ENCODE measurements at regions not wholly inside any gene's neighbourhood (a gene's known extent, or its start where the extent isn't known, plus 50 kb on each side); places are given as distances from the start of the nearest gene placed in this dataset.
"Not testable (repeated sequence)": the region's sequence is repeated elsewhere in the genome, so short reads cannot be mapped to it uniquely, and the experiment has no call there.

DNA sequence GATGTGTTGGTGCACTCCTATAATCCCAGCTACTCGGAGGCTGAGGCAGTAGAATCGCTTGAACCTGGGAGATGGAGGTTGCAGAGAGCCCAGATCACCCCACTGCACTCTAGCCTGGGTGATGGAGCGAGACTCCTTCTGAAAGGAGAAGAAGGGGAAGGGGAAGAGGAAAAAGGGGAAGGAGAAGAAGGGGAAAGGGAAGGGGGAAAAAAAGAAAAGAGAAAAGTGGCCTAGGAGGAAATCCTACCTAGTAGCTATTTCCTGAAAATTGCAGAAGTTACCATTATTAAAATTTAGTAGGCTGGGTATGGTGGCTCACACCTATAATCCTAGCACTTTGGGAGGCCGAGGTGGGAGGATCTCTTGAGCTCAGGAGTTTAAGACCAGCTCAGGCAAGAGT, 67.4 kb downstream of the ARRDC3 start:
- no peak overlapping the region for H3K4me3 ChIP-seq (ENCODE audit: low read length)
- no peak for DNase-seq (ENCODE audit: low read depth)
- TF ChIP-seq, protein P1, sequence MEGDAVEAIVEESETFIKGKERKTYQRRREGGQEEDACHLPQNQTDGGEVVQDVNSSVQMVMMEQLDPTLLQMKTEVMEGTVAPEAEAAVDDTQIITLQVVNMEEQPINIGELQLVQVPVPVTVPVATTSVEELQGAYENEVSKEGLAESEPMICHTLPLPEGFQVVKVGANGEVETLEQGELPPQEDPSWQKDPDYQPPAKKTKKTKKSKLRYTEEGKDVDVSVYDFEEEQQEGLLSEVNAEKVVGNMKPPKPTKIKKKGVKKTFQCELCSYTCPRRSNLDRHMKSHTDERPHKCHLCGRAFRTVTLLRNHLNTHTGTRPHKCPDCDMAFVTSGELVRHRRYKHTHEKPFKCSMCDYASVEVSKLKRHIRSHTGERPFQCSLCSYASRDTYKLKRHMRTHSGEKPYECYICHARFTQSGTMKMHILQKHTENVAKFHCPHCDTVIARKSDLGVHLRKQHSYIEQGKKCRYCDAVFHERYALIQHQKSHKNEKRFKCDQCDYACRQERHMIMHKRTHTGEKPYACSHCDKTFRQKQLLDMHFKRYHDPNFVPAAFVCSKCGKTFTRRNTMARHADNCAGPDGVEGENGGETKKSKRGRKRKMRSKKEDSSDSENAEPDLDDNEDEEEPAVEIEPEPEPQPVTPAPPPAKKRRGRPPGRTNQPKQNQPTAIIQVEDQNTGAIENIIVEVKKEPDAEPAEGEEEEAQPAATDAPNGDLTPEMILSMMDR (IDR thresholded peaks at IDR 0.05; ENCODE audit: insufficient read depth, low read depth, low read length, missing control alignments), result no peak

DNA sequence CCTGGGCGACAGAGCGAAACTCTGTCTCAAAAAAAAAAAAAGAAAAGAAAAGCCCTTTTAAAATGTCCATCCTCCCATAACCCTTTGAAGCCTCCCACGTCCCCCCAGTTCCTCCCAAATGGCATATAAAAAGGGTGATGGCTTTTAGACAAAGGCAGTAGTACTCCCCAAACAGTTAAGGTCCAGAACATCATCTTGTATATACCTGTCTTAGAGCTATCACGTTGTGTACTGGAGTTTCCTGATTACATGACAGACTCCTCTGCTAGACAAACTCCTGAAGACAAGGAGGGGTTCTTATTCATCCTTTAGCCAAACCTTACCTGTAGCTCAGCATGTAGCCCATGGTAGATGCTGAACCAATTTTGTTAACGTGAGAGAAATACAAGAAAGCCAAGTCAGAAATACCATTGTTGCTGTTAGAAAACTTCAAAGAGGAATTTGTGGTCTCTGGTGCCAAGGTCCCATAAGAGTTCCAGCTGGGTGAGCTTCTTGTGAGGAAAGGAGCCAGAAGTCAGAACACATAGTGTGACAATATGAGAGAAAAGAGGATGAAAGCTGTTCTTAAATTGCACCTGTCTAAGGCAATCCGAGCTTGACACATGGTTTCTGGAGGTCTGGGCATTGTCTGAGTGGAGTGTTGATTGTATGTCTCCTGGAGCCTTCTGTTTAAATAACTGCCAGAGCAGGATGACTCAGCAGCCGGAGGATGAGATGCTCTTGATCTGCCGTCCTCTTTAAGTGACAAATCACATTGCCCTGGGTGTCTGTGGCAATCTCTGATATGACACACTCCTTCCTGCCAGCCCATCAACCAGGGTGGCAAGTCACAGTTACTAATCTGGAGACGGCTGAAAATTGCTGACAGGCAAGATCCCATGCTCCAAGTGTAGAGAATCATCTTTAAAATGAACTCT, 69.1 kb downstream of the ARRDC3 start:
- peak; percentile 96 for DNase-seq (ENCODE audit: low read depth)
- no peak overlapping the region for H3K4me3 ChIP-seq (ENCODE audit: low read length)

DNA sequence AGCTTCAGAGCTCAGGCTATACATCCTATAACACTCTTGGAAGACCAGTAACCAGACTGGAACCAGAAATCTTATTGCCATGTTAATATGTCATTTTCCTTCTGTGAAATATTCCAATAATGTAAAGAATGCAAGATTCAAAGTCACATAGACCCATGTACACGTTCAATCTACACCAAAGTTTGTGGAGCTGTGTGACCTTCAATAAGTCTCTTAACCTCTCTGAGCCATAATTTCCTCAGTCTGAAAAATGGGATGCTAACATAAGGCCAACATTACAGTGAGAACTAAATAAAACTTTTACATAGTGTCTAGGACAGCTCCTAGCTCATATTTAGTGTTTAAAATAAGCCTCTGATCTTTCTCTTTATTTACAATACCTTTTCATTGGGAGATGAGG, 70.4 kb downstream of the ARRDC3 start:
- TF ChIP-seq, protein P1 (IDR thresholded peaks at IDR 0.05; ENCODE audit: insufficient read depth, low read depth, low read length, missing control alignments), result no peak
- H3K4me3 ChIP-seq (ENCODE audit: low read length), result no peak overlapping the region
- DNase-seq (ENCODE audit: low read depth), result no peak

More for the DNA sequence above, 69.1 kb downstream of the ARRDC3 start:
- TF ChIP-seq, protein P1 (IDR thresholded peaks at IDR 0.05; ENCODE audit: insufficient read depth, low read depth, low read length, missing control alignments), result no peak

DNA sequence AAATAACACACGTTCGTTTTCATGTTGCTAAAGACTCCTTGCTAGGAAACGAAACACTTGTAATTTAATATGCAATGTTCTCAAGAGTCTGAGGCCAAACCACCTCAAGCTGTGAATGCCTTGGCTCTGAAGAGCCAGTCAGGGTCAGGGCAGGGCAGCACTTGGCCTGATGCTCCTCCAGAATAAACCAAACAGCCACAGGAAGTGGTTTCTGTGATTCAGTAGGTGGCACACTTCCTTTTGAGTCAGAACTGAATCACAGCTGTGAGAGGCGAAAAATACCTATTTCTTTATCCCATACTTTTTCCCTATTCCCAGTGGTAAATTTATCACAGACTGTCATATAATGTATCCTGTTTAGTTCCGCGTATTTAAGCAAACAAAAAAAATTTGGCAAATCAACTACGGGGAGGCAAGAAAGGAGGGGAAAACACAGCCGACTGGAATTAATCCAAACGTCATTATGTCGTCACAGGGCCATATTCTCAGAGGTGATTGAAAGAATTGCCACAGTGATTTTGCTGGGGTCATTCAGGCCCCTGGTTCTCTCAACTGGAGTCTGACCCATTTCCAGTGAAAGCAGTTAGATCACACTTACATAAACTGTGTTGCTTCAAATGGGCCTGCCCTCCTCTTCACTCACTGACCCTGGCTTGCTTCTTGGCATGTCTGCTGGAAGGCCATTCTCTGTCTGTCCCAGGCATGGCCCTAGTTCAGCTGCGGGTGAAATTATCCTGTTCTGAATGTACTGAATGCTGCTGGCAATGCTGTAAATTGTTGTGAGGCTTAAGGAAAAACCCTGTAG, 71.2 kb downstream of the ARRDC3 start:
- TF ChIP-seq, protein P1 (IDR thresholded peaks at IDR 0.05; ENCODE audit: insufficient read depth, low read depth, low read length, missing control alignments), result peak; percentile 25
- H3K4me3 ChIP-seq (ENCODE audit: low read length), result no peak overlapping the region
- peak; percentile 93 for DNase-seq (ENCODE audit: low read depth)

DNA sequence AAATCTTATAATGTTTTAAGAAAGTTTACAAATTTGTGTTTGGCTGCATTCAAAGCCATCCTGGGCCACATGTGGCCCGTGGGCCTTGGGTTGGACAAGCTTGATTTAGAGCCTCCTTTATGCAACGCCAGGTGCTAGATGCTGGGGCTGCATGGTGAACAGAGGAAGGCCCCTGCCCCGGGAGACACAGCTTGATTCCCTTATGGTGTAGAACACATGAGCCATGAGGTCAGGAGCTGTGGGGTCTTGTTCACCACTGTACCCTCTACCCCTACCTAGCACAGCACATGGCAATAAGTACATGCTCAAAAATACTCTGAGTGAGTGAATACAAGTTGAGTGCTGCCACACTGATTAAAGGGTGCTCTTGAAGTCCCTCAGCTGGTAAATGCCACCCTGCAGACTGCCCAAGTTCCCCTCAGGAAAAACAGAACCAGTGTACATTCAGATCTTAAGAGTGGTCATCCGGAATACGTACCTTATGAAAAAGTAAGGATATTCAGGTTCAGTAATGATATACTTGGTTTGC, 71.9 kb downstream of the ARRDC3 start:
- TF ChIP-seq, protein P1 (IDR thresholded peaks at IDR 0.05; ENCODE audit: insufficient read depth, low read depth, low read length, missing control alignments), result no peak
- DNase-seq (ENCODE audit: low read depth), result no peak
- H3K4me3 ChIP-seq (ENCODE audit: low read length), result no peak overlapping the region

DNA sequence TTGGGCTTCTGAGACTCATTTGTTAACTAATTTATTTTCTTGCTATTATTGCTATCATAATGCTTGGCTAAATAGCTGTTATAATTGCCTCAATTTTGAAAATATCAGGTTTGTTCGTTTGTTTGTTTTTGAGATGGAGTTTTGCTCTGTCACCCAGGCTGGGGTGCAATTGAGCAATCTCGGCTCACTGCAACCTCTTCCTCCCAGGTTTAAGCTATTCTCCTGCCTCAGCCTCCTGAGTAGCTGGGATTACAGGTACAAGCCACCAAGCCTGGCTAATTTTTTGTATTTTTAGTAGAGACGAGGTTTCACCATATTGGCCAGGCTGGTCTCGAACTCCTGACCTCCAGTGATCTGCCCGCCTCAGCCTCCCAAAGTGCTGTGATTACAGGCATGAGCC, 75.0 kb downstream of the ARRDC3 start:
- not testable (repeated sequence) for H3K4me3 ChIP-seq (ENCODE audit: low read length)

DNA sequence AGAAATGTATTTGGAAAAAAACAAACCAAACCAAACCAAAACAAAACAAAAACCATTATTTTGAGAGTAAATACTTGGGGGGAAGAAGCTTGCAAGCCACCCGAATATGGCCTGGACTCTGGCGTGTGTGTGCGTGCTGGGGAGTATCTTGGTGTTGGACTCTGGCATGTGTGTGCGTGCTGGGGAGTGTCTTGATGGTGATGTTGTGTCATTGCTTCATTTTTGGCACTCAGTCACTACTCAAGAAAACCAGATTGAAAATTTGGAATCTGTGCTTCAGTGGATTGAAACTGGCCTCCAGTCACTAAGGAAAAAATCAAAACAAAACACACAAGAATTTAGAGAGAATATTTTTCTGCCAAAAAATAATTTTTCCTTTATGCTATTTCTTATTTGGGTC, 76.1 kb downstream of the ARRDC3 start:
- no peak overlapping the region for H3K4me3 ChIP-seq (ENCODE audit: low read length)
- DNase-seq (ENCODE audit: low read depth), result peak; percentile 81
- TF ChIP-seq, protein P1 (IDR thresholded peaks at IDR 0.05; ENCODE audit: insufficient read depth, low read depth, low read length, missing control alignments), result no peak

More for the DNA sequence above, 75.0 kb downstream of the ARRDC3 start:
- not testable (repeated sequence) for DNase-seq (ENCODE audit: low read depth)
